GM23338 (cell line): ENCODE measurements at regions not wholly inside any gene's neighbourhood (a gene's known extent, or its start where the extent isn't known, plus 50 kb on each side); places are given as distances from the start of the nearest gene placed in this dataset.

Experiments
- ATAC-seq: fragments of 200-7000 bp; cut with Tn5 transposase; 3 replicates; pipeline ENCODE4 v1.9.1; 2020
- DNase-seq: peaks from one replicate; pipeline ENCODE4 v3.0.0-alpha.2; 2015; ENCODE audit warnings: low spot score
- H2AFZ ChIP-seq: fragments of 200-600 bp; sonication (generic); 2 replicates; pipeline ENCODE4 v1.8.0; 2016; ENCODE audit warnings: antibody characterized with exemption, mild to moderate bottlenecking, moderate library complexity
- H3F3A ChIP-seq: fragments of 200-600 bp; sonication (generic); replicated peaks from 2 replicates; pipeline ENCODE4 v1.8.0; 2017; ENCODE audit warnings: antibody characterized with exemption, mixed run types, low read depth
- H3K27ac ChIP-seq: fragments of 200-600 bp; sonication (generic); 2 replicates; pipeline ENCODE4 v1.6.1; 2016; ENCODE audit warnings: low read depth
- H3K27me3 ChIP-seq: fragments of 200-600 bp; sonication (generic); 2 replicates; pipeline ENCODE4 v1.8.0; 2016; ENCODE audit warnings: mild to moderate bottlenecking, mixed run types, moderate library complexity; ENCODE audit not compliant: insufficient read depth
- H3K36me3 ChIP-seq: fragments of 200-600 bp; sonication (generic); 2 replicates; pipeline ENCODE4 v1.8.0; 2016; ENCODE audit warnings: mild to moderate bottlenecking; ENCODE audit not compliant: insufficient read depth
- H3K4me1 ChIP-seq: fragments of 200-600 bp; sonication (generic); 2 replicates; pipeline ENCODE4 v1.8.0; 2016; ENCODE audit warnings: mild to moderate bottlenecking, moderate library complexity; ENCODE audit not compliant: insufficient read depth
- H3K4me2 ChIP-seq: fragments of 200-600 bp; sonication (generic); 2 replicates; pipeline ENCODE4 v1.7.1; 2017; ENCODE audit warnings: mixed run types
- H3K4me3 ChIP-seq: fragments of 200-600 bp; sonication (generic); 2 replicates; pipeline ENCODE4 v1.6.1; 2016; ENCODE audit warnings: mixed run types
- H3K79me2 ChIP-seq: fragments of 200-600 bp; sonication (generic); replicated peaks from 2 replicates; pipeline ENCODE4 v1.8.0; 2017; ENCODE audit warnings: mild to moderate bottlenecking; ENCODE audit not compliant: insufficient read depth
- H3K9me2 ChIP-seq: fragments of 200-600 bp; sonication (generic); 2 replicates; pipeline ENCODE4 v1.8.0; 2017; ENCODE audit not compliant: insufficient read depth
- H4K20me1 ChIP-seq: fragments of 200-600 bp; sonication (generic); replicated peaks from 2 replicates; pipeline ENCODE4 v1.8.0; 2017; ENCODE audit warnings: mild to moderate bottlenecking; ENCODE audit not compliant: insufficient read depth
- H3K27ac Mint-ChIP-seq: 2 replicates; pipeline ENCODE4 v1.8.0; 2020; ENCODE audit warnings: inconsistent platforms, mild to moderate bottlenecking, moderate library complexity, mixed read lengths
- H3K27me3 Mint-ChIP-seq: 3 replicates; pipeline ENCODE4 v1.8.0; 2022; ENCODE audit warnings: low read depth, mild to moderate bottlenecking, moderate library complexity, mixed read lengths, inconsistent platforms; ENCODE audit not compliant: insufficient read depth, poor library complexity
- H3K36me3 Mint-ChIP-seq: 3 replicates; pipeline ENCODE4 v1.8.0; 2021; ENCODE audit warnings: low read depth, mild to moderate bottlenecking, inconsistent platforms, moderate library complexity, mixed read lengths
- H3K4me1 Mint-ChIP-seq: 3 replicates; pipeline ENCODE4 v1.8.0; 2020; ENCODE audit warnings: mild to moderate bottlenecking, inconsistent platforms, mixed read lengths
- H3K4me3 Mint-ChIP-seq: 3 replicates; pipeline ENCODE4 v1.8.0; 2021; ENCODE audit warnings: moderate library complexity, mild to moderate bottlenecking, inconsistent platforms, mixed read lengths
- H3K9me3 Mint-ChIP-seq: 3 replicates; pipeline ENCODE4 v1.8.0; 2020; ENCODE audit warnings: moderate library complexity, mild to moderate bottlenecking, inconsistent platforms, mixed read lengths
- EZH2phosphoT487 ChIP-seq: fragments of 200-600 bp; sonication (generic); IDR thresholded peaks from one replicate; pipeline ENCODE4 v1.8.1; 2018; ENCODE audit warnings: antibody characterized with exemption; ENCODE audit not compliant: unreplicated experiment
- JUNB ChIP-seq: IDR thresholded peaks from one replicate; pipeline ENCODE4 v1.6.1; 2016; ENCODE audit warnings: antibody characterized with exemption; ENCODE audit not compliant: unreplicated experiment
- POLR2AphosphoS5 ChIP-seq: IDR thresholded peaks from 2 replicates; pipeline ENCODE4 v1.6.1; 2016; ENCODE audit warnings: antibody characterized with exemption, low read depth
- TF ChIP-seq, protein P1 (sequence below): fragments of 250-450 bp; sonication (Bioruptor Pico); IDR thresholded peaks from 2 replicates; pipeline ENCODE4 v1.5.0; 2020; ENCODE audit warnings: mild to moderate bottlenecking, moderate library complexity
- TF ChIP-seq, protein P2 (sequence below): IDR thresholded peaks from one replicate; pipeline ENCODE4 v1.6.1; 2018; ENCODE audit warnings: antibody characterized with exemption; ENCODE audit not compliant: unreplicated experiment

DNA sequence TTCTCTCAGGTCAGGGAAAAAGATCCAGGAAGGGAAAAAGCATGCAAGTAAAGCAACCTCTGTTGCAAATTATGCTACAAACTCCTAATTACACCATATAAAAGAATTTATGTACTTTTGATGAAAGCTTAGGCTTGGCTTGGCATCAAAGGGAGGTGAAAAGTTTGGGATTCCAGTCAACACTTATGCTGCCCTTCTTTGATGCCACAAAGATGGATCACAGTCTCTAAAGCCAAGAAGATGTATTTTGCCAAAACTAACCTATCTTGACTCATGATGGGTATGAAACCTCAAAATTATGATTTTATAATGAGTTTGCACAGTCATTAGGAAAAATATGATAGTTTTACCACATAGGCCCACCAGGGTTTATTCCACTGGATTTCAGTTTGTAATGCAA is 101.0 kb upstream of the CCDC80 start (continued):
- TF ChIP-seq, protein P1, sequence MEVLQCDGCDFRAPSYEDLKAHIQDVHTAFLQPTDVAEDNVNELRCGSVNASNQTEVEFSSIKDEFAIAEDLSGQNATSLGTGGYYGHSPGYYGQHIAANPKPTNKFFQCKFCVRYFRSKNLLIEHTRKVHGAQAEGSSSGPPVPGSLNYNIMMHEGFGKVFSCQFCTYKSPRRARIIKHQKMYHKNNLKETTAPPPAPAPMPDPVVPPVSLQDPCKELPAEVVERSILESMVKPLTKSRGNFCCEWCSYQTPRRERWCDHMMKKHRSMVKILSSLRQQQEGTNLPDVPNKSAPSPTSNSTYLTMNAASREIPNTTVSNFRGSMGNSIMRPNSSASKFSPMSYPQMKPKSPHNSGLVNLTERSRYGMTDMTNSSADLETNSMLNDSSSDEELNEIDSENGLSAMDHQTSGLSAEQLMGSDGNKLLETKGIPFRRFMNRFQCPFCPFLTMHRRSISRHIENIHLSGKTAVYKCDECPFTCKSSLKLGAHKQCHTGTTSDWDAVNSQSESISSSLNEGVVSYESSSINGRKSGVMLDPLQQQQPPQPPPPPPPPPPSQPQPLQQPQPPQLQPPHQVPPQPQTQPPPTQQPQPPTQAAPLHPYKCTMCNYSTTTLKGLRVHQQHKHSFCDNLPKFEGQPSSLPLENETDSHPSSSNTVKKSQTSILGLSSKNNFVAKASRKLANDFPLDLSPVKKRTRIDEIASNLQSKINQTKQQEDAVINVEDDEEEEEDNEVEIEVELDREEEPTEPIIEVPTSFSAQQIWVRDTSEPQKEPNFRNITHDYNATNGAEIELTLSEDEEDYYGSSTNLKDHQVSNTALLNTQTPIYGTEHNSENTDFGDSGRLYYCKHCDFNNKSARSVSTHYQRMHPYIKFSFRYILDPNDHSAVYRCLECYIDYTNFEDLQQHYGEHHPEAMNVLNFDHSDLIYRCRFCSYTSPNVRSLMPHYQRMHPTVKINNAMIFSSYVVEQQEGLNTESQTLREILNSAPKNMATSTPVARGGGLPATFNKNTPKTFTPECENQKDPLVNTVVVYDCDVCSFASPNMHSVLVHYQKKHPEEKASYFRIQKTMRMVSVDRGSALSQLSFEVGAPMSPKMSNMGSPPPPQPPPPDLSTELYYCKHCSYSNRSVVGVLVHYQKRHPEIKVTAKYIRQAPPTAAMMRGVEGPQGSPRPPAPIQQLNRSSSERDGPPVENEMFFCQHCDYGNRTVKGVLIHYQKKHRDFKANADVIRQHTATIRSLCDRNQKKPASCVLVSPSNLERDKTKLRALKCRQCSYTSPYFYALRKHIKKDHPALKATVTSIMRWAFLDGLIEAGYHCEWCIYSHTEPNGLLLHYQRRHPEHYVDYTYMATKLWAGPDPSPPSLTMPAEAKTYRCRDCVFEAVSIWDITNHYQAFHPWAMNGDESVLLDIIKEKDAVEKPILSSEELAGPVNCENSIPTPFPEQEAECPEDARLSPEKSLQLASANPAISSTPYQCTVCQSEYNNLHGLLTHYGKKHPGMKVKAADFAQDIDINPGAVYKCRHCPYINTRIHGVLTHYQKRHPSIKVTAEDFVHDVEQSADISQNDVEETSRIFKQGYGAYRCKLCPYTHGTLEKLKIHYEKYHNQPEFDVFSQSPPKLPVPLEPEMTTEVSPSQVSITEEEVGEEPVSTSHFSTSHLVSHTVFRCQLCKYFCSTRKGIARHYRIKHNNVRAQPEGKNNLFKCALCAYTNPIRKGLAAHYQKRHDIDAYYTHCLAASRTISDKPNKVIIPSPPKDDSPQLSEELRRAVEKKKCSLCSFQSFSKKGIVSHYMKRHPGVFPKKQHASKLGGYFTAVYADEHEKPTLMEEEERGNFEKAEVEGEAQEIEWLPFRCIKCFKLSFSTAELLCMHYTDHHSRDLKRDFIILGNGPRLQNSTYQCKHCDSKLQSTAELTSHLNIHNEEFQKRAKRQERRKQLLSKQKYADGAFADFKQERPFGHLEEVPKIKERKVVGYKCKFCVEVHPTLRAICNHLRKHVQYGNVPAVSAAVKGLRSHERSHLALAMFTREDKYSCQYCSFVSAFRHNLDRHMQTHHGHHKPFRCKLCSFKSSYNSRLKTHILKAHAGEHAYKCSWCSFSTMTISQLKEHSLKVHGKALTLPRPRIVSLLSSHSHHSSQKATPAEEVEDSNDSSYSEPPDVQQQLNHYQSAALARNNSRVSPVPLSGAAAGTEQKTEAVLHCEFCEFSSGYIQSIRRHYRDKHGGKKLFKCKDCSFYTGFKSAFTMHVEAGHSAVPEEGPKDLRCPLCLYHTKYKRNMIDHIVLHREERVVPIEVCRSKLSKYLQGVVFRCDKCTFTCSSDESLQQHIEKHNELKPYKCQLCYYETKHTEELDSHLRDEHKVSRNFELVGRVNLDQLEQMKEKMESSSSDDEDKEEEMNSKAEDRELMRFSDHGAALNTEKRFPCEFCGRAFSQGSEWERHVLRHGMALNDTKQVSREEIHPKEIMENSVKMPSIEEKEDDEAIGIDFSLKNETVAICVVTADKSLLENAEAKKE (CRISPR knock-in tag), result no peak
- TF ChIP-seq, protein P2, sequence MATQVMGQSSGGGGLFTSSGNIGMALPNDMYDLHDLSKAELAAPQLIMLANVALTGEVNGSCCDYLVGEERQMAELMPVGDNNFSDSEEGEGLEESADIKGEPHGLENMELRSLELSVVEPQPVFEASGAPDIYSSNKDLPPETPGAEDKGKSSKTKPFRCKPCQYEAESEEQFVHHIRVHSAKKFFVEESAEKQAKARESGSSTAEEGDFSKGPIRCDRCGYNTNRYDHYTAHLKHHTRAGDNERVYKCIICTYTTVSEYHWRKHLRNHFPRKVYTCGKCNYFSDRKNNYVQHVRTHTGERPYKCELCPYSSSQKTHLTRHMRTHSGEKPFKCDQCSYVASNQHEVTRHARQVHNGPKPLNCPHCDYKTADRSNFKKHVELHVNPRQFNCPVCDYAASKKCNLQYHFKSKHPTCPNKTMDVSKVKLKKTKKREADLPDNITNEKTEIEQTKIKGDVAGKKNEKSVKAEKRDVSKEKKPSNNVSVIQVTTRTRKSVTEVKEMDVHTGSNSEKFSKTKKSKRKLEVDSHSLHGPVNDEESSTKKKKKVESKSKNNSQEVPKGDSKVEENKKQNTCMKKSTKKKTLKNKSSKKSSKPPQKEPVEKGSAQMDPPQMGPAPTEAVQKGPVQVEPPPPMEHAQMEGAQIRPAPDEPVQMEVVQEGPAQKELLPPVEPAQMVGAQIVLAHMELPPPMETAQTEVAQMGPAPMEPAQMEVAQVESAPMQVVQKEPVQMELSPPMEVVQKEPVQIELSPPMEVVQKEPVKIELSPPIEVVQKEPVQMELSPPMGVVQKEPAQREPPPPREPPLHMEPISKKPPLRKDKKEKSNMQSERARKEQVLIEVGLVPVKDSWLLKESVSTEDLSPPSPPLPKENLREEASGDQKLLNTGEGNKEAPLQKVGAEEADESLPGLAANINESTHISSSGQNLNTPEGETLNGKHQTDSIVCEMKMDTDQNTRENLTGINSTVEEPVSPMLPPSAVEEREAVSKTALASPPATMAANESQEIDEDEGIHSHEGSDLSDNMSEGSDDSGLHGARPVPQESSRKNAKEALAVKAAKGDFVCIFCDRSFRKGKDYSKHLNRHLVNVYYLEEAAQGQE, result no peak
- TF ChIP-seq EZH2phosphoT487 (no peak), POLR2AphosphoS5 (no peak)

DNA sequence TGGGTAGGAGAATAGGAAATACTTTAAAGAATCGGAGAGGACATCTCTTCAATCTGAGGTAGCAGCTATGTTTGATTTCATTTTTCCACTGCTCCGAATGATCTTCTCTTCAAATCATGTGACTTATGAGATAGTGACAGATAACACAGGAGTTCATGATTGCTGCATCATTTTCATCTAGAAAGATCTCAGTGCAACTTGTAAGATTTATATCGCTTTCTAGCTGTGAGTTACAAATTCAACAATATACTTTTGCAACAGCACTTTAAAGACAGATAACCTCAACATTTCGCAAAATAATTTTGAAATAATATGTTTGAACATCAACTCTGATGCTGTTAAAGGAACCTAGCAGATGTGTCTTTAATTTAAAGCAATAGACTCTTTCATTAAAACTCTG is 99.9 kb upstream of the CCDC80 start:
- Mint-ChIP-seq H3K36me3 (no peaks in the 10 kb centered on the region), H3K27me3 (peaks cover 2% of the 10 kb centered on the region), H3K4me3 (no peak overlapping the region), H3K4me1 (peaks cover 29% of the 10 kb centered on the region), H3K27ac (no peak overlapping the region), H3K9me3 (no peaks in the 10 kb centered on the region)
- Histone ChIP-seq H2AFZ (no peak overlapping the region), H3K4me2 (no peak overlapping the region), H3K36me3 (no peaks in the 10 kb centered on the region), H3K4me3 (no peak overlapping the region), H3K9me2 (no peaks in the 10 kb centered on the region), H4K20me1 (no peaks in the 10 kb centered on the region), H3K27me3 (no peaks in the 10 kb centered on the region), H3K79me2 (no peaks in the 10 kb centered on the region), H3K4me1 (peaks cover 14% of the 10 kb centered on the region), H3K27ac (no peak overlapping the region), H3F3A (no peaks in the 10 kb centered on the region)
- DNase-seq (no peak), ATAC-seq (no peak)
- no peak for TF ChIP-seq JUNB
- TF ChIP-seq, protein P1 (CRISPR knock-in tag), result no peak
